ENCODE measurements at regions not wholly inside any gene's neighbourhood (a gene's known extent, or its start where the extent isn't known, plus 50 kb on each side); places are given as distances from the start of the nearest gene placed in this dataset.

- no peak for TF ChIP-seq REST (IDR thresholded peaks at IDR 0.05; ENCODE audit: unreplicated experiment)
Measured at GRCh38 chr20:41874658-41875057, 256.5 kb upstream of the CHD6 start (continued).

DNA sequence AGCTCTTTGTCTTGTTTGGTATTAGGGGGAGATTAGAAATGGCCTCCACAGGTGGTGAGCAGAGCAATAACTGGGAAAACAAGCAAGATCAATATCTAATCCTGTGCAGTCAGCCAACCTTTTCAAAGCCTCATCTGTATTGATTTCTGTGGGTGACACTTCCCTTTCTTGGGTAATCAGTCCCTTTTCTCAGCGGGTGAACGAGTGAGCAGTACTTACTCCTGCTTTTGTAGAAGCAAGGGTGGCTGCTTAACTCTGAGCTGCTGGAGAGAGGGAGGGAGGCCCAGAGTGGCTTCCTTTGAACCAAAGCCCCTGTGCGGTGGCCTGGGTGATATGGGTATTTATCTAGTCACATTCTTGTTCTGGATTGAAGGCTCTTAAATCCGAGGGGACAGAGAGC lies 254.8 kb upstream of the CHD6 start:
- Histone ChIP-seq H3K9me2 (ENCODE audit: insufficient read depth) (no peaks in the 10 kb centered on the region), H3F3A (replicated peaks; ENCODE audit: low read depth) (no peaks in the 10 kb centered on the region), H3K79me2 (replicated peaks; ENCODE audit: insufficient read depth) (no peaks in the 10 kb centered on the region), H4K20me1 (replicated peaks; ENCODE audit: insufficient read depth) (no peaks in the 10 kb centered on the region), H3K27ac (ENCODE audit: low read depth) (no peak overlapping the region), H2AFZ (no peak overlapping the region), H3K4me1 (ENCODE audit: insufficient read depth) (no peaks in the 10 kb centered on the region), H3K27me3 (ENCODE audit: insufficient read depth) (no peaks in the 10 kb centered on the region), H3K4me2 (no peak overlapping the region), H3K36me3 (ENCODE audit: insufficient read depth) (no peaks in the 10 kb centered on the region), H3K4me3 (no peak overlapping the region)
- Mint-ChIP-seq H3K27me3 (ENCODE audit: insufficient read depth, low read depth, poor library complexity) (peaks cover 3% of the 10 kb centered on the region), H3K27ac (no peak overlapping the region), H3K4me1 (no peaks in the 10 kb centered on the region), H3K9me3 (peaks cover 95% of the 10 kb centered on the region), H3K36me3 (ENCODE audit: low read depth) (peaks cover 12% of the 10 kb centered on the region; the same call in 2 of the 3 replicates), H3K4me3 (no peak overlapping the region)
- ATAC-seq (no peak), DNase-seq (ENCODE audit: low spot score) (no peak)
- no peak for TF ChIP-seq JUNB (IDR thresholded peaks at IDR 0.05; ENCODE audit: unreplicated experiment)
- no peak for TF ChIP-seq REST (IDR thresholded peaks at IDR 0.05; ENCODE audit: unreplicated experiment)
- no peak for TF ChIP-seq EZH2 (IDR thresholded peaks at IDR 0.05; ENCODE audit: low read depth, unreplicated experiment)
- no peak for TF ChIP-seq STAT1 (IDR thresholded peaks at IDR 0.05; ENCODE audit: unreplicated experiment)
- TF ChIP-seq ZNF114 (CRISPR knock-in tag; IDR thresholded peaks at IDR 0.05): no peak
- TF ChIP-seq CREB1 (CRISPR knock-in tag; IDR thresholded peaks at IDR 0.05; ENCODE audit: low read depth): no peak
- TF ChIP-seq ETS1 (IDR thresholded peaks at IDR 0.05): no peak
- no peak for TF ChIP-seq ZNF331 (CRISPR knock-in tag; IDR thresholded peaks at IDR 0.05; ENCODE audit: low read depth)
